NCI-H128 (cell line): ENCODE measurements at regions not wholly inside any gene's neighbourhood (a gene's known extent, or its start where the extent isn't known, plus 50 kb on each side); places are given as distances from the start of the nearest gene placed in this dataset.
"Not testable (repeated sequence)": the region's sequence is repeated elsewhere in the genome, so short reads cannot be mapped to it uniquely, and the experiment has no call there.

Experiments used
- DNase-seq: peaks from one replicate; lab custom pipeline; 2025; ENCODE audit not compliant: unreplicated experiment; lab: John Stamatoyannopoulos, UW

- DNase-seq = no peak
These were observed 797.5 kb upstream of the SPRY2 start for GRCh38 chr13:81138353-81138980.

GRCh38 chr13:81133066-81133465, 792.1 kb upstream of the SPRY2 start:
- no peak for DNase-seq

- no peak for DNase-seq
These were observed 776.5 kb upstream of the SPRY2 start for GRCh38 chr13:81117416-81117815.

- DNase-seq = no peak
These were observed 775.7 kb upstream of the SPRY2 start for GRCh38 chr13:81116461-81117282.

GRCh38 chr13:81109026-81109425, 768.1 kb upstream of the SPRY2 start:
- no peak for DNase-seq

GRCh38 chr13:81106348-81106747, 765.4 kb upstream of the SPRY2 start:
- DNase-seq = no peak

GRCh38 chr13:81104035-81104715, 763.2 kb upstream of the SPRY2 start:
- DNase-seq = no peak

GRCh38 chr13:81102066-81102465, 761.1 kb upstream of the SPRY2 start:
- DNase-seq = not testable (repeated sequence)

GRCh38 chr13:81089371-81090157, 748.6 kb upstream of the SPRY2 start:
- DNase-seq = no peak

GRCh38 chr13:81080911-81081454, 740.1 kb upstream of the SPRY2 start:
- DNase-seq = no peak

GRCh38 chr13:81078048-81078447, 737.1 kb upstream of the SPRY2 start:
- DNase-seq = no peak

- not testable (repeated sequence) for DNase-seq
These were observed 728.9 kb upstream of the SPRY2 start for GRCh38 chr13:81069822-81070221.

GRCh38 chr13:81058916-81059290, 718.0 kb upstream of the SPRY2 start:
- no peak for DNase-seq

GRCh38 chr13:81058211-81058915, 717.4 kb upstream of the SPRY2 start:
- no peak for DNase-seq

- DNase-seq = no peak
These were observed 710.9 kb upstream of the SPRY2 start for GRCh38 chr13:81051873-81052272.

- no peak for DNase-seq
These were observed 707.1 kb upstream of the SPRY2 start for GRCh38 chr13:81048026-81048461.

- no peak for DNase-seq
These were observed 700.8 kb upstream of the SPRY2 start for GRCh38 chr13:81041761-81042160.

GRCh38 chr13:81031996-81032395, 691.1 kb upstream of the SPRY2 start:
- DNase-seq = no peak

- DNase-seq = no peak
These were observed 684.2 kb upstream of the SPRY2 start for GRCh38 chr13:81025091-81025490.

GRCh38 chr13:81021284-81021840, 680.4 kb upstream of the SPRY2 start:
- no peak for DNase-seq
